ENCODE measurements at regions not wholly inside any gene's neighbourhood (a gene's known extent, or its start where the extent isn't known, plus 50 kb on each side); places are given as distances from the start of the nearest gene placed in this dataset.
A peak's percentile ranks its signal among the peaks of the same experiment; 100 is the strongest.

GRCh38 chr4:140277576-140277975, 95.9 kb upstream of the SCOC start:
- DNase-seq (ENCODE audit: low spot score), result no peak

- no peak for DNase-seq (ENCODE audit: low spot score)
Measured at GRCh38 chr4:140271553-140271952, 101.9 kb upstream of the SCOC start.

GRCh38 chr4:140269369-140269768, 104.1 kb upstream of the SCOC start:
- DNase-seq (ENCODE audit: low spot score), result no peak

- DNase-seq (ENCODE audit: low spot score), result no peak
Measured at GRCh38 chr4:140268186-140268841, 105.1 kb upstream of the SCOC start.

- no peak for DNase-seq (ENCODE audit: low spot score)
Measured at GRCh38 chr4:140267576-140267975, 105.9 kb upstream of the SCOC start.

- DNase-seq (ENCODE audit: low spot score), result no peak
Measured at GRCh38 chr4:140266958-140267568, 106.4 kb upstream of the SCOC start.

GRCh38 chr4:140260227-140260626, 106.2 kb upstream of the MAML3 start:
- peak; percentile 90 for DNase-seq (ENCODE audit: low spot score)

- no peak for DNase-seq (ENCODE audit: low spot score)
Measured at GRCh38 chr4:140258476-140258875, 104.5 kb upstream of the MAML3 start.

- DNase-seq (ENCODE audit: low spot score), result no peak
Measured at GRCh38 chr4:140257461-140258305, 103.7 kb upstream of the MAML3 start.

- no peak for DNase-seq (ENCODE audit: low spot score)
Measured at GRCh38 chr4:140256941-140257340, 103.0 kb upstream of the MAML3 start.

- peak; percentile 88 for DNase-seq (ENCODE audit: low spot score)
Measured at GRCh38 chr4:140256335-140256734, 102.4 kb upstream of the MAML3 start.

- DNase-seq (ENCODE audit: low spot score), result no peak
Measured at GRCh38 chr4:140255927-140256326, 101.9 kb upstream of the MAML3 start.

GRCh38 chr4:140255467-140255866, 101.5 kb upstream of the MAML3 start:
- DNase-seq (ENCODE audit: low spot score), result peak; percentile 16

- no peak for DNase-seq (ENCODE audit: low spot score)
Measured at GRCh38 chr4:140254651-140255299, 100.8 kb upstream of the MAML3 start.

GRCh38 chr4:140253556-140254027, 99.6 kb upstream of the MAML3 start:
- no peak for DNase-seq (ENCODE audit: low spot score)

GRCh38 chr4:140252742-140253555, 99.0 kb upstream of the MAML3 start:
- DNase-seq (ENCODE audit: low spot score), result peak; percentile 82

- DNase-seq (ENCODE audit: low spot score), result peak; percentile 18
Measured at GRCh38 chr4:140252141-140252741, 98.3 kb upstream of the MAML3 start.

GRCh38 chr4:140251571-140251970, 97.6 kb upstream of the MAML3 start:
- no peak for DNase-seq (ENCODE audit: low spot score)

- peak; percentile 9 for DNase-seq (ENCODE audit: low spot score)
Measured at GRCh38 chr4:140250989-140251552, 97.1 kb upstream of the MAML3 start.

GRCh38 chr4:140249351-140249750, 95.4 kb upstream of the MAML3 start:
- no peak for DNase-seq (ENCODE audit: low spot score)

- DNase-seq (ENCODE audit: low spot score), result no peak
Measured at GRCh38 chr4:140247237-140247636, 93.3 kb upstream of the MAML3 start.
